ENCODE measurements at regions not wholly inside any gene's neighbourhood (a gene's known extent, or its start where the extent isn't known, plus 50 kb on each side); places are given as distances from the start of the nearest gene placed in this dataset.

- Histone ChIP-seq H3K36me3 (ENCODE audit: low read depth) (no peaks in the 10 kb centered on the region), H3K27me3 (replicated peaks; ENCODE audit: insufficient read depth) (no peaks in the 10 kb centered on the region), H3K4me1 (ENCODE audit: insufficient read depth) (peaks cover 50% of the 10 kb centered on the region), H3K9ac (no peak overlapping the region), H3K27ac (no peak overlapping the region), H3K9me3 (ENCODE audit: low read depth) (no peaks in the 10 kb centered on the region), H2AFZ (0 out of 2 replicates have a peak overlapping the region, but pooled peaks have one; percentile 33), H3K4me3 (no peak overlapping the region), H3K9me2 (ENCODE audit: insufficient read depth) (no peaks in the 10 kb centered on the region), H3F3A (ENCODE audit: insufficient read depth) (peaks cover 30% of the 10 kb centered on the region), H4K20me1 (ENCODE audit: insufficient read depth) (no peaks in the 10 kb centered on the region), H3K4me2 (ENCODE audit: unreplicated experiment) (no peak overlapping the region), H3K79me2 (ENCODE audit: insufficient read depth) (no peaks in the 10 kb centered on the region)
- in situ Hi-C loops (cut with MboI) = no loop called here
- no peak for TF ChIP-seq EZH2phosphoT487 (IDR thresholded peaks at IDR 0.05; ENCODE audit: insufficient read depth, low read depth)
- TF ChIP-seq EZH2 (IDR thresholded peaks at IDR 0.05; ENCODE audit: insufficient read depth, poor library complexity, severe bottlenecking) = no peak
- no peak for DNase-seq
- WGBS, 2 experiments (ENCODE audit: low coverage in 1 of 2, low lambda C conversion rate in 2 of 2, missing lambda C conversion rate in 2 of 2) = 51 to 61% methylated on average over 2 of the region's 2 CpGs
Observed at GRCh38 chr4:17170131-17170530, 271.7 kb upstream of the LDB2 start.

DNA sequence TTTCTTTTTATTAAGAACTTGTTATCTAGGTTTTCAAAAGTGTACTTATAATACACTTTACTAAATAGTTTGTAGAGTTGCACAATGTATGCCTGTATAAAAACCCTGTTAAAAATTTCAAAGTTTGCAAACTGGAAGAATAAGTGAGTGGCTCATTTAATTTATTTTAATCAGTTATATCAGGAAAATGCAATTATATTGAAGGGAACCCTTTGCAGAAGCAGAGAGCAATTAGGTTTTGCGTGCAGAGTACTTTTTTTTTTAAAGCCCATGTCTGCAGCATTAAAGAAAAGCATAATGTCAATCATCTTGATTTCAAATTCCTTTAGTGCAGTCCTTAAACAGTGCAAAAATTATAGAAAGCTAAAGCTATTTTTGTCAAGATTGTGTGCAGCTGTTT is 271.3 kb upstream of the LDB2 start:
- peaks cover 35% of the 10 kb centered on the region for H3F3A ChIP-seq (ENCODE audit: insufficient read depth)
- no peaks in the 10 kb centered on the region for H3K27me3 ChIP-seq (replicated peaks; ENCODE audit: insufficient read depth)
- H3K36me3 ChIP-seq (ENCODE audit: low read depth) = no peaks in the 10 kb centered on the region
- H3K9ac ChIP-seq = no peak overlapping the region
- no peaks in the 10 kb centered on the region for H3K9me2 ChIP-seq (ENCODE audit: insufficient read depth)
- TF ChIP-seq EZH2phosphoT487 (IDR thresholded peaks at IDR 0.05; ENCODE audit: insufficient read depth, low read depth) = no peak
- TF ChIP-seq EZH2 (IDR thresholded peaks at IDR 0.05; ENCODE audit: insufficient read depth, poor library complexity, severe bottlenecking) = no peak
- no peak for DNase-seq
- H3K4me1 ChIP-seq (ENCODE audit: insufficient read depth) = peaks cover 54% of the 10 kb centered on the region
- in situ Hi-C loops (cut with MboI) = no loop called here
- 0 out of 2 replicates have a peak overlapping the region, but pooled peaks have one; percentile 33 for H2AFZ ChIP-seq
- no peaks in the 10 kb centered on the region for H3K9me3 ChIP-seq (ENCODE audit: low read depth)
- H4K20me1 ChIP-seq (ENCODE audit: insufficient read depth) = no peaks in the 10 kb centered on the region
- H3K27ac ChIP-seq = no peak overlapping the region
- 100% methylated on average over 1 of the region's 1 CpG for WGBS, 2 experiments (ENCODE audit: low coverage in 1 of 2, low lambda C conversion rate in 2 of 2, missing lambda C conversion rate in 2 of 2)
- H3K4me2 ChIP-seq (ENCODE audit: unreplicated experiment) = no peak overlapping the region
- H3K4me3 ChIP-seq = no peak overlapping the region
- no peaks in the 10 kb centered on the region for H3K79me2 ChIP-seq (ENCODE audit: insufficient read depth)

DNA sequence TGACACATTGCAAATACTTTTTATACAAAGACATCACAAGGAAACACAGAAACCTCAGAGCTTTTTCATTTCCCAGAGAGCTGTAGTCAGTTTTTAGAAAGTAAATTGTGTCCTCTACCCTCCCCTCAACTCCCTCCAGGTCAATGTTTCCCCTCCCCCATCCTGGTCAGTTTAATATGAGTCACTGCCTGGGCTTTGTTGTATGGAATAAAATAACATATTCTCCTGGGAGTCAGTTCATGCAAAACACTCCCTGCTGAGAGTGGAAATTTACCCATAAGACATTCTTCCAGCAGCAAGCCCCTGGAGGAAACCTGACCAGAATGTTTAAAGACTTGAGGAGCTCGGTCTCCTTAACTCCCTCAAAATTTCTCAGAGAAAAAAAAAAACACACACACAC is 270.1 kb upstream of the LDB2 start:
- Histone ChIP-seq H3K9me2 (ENCODE audit: insufficient read depth) (no peaks in the 10 kb centered on the region), H3K9ac (peak overlapping the region; percentile 4; the same call in 1 of the 2 replicates), H3K27ac (peak overlapping the region; percentile 36), H2AFZ (peak overlapping the region; percentile 35), H3K4me2 (ENCODE audit: unreplicated experiment) (peak overlapping the region; percentile 55), H3F3A (ENCODE audit: insufficient read depth) (peaks cover 45% of the 10 kb centered on the region), H4K20me1 (ENCODE audit: insufficient read depth) (no peaks in the 10 kb centered on the region), H3K79me2 (ENCODE audit: insufficient read depth) (no peaks in the 10 kb centered on the region), H3K4me1 (ENCODE audit: insufficient read depth) (peaks cover 62% of the 10 kb centered on the region), H3K9me3 (ENCODE audit: low read depth) (no peaks in the 10 kb centered on the region), H3K27me3 (replicated peaks; ENCODE audit: insufficient read depth) (no peaks in the 10 kb centered on the region), H3K4me3 (no peak overlapping the region; the same call in 1 of the 2 replicates), H3K36me3 (ENCODE audit: low read depth) (no peaks in the 10 kb centered on the region)
- in situ Hi-C loops (cut with MboI) = no loop called here
- WGBS, 2 experiments (ENCODE audit: low coverage in 1 of 2, low lambda C conversion rate in 2 of 2, missing lambda C conversion rate in 2 of 2) = 37 to 45% methylated on average over 1 of the region's 1 CpG
- DNase-seq = peak; percentile 86
- TF ChIP-seq EZH2phosphoT487 (IDR thresholded peaks at IDR 0.05; ENCODE audit: insufficient read depth, low read depth) (no peak), EZH2 (IDR thresholded peaks at IDR 0.05; ENCODE audit: insufficient read depth, poor library complexity, severe bottlenecking) (no peak)

DNA sequence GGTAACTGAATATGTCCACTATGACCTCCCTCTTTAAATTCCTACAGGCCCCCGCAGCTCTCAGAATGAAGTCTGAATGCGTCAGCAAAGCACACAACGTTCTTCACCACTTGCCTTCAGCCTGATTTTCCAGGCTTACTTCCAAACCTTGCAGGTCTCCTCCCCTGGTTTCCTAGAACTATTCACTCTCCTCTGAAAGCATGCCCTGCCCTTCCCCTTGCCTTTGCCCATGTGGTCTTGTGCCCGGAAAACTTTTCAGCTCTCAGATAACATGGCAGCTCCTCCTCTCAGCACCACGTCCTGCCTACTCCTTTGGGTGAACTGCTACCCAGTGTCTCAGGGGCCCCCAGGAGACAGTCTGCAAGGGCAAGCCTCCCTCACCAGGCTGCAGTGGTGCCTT is 268.5 kb upstream of the LDB2 start:
- 18% methylated on average over 5 of the region's 5 CpGs for WGBS, 2 experiments (ENCODE audit: low coverage in 1 of 2, low lambda C conversion rate in 2 of 2, missing lambda C conversion rate in 2 of 2)
- no peaks in the 10 kb centered on the region for H3K9me3 ChIP-seq (ENCODE audit: low read depth)
- DNase-seq = peak; percentile 57
- no peaks in the 10 kb centered on the region for H3K9me2 ChIP-seq (ENCODE audit: insufficient read depth)
- no peak overlapping the region for H3K4me2 ChIP-seq (ENCODE audit: unreplicated experiment)
- H3F3A ChIP-seq (ENCODE audit: insufficient read depth) = peaks cover 45% of the 10 kb centered on the region
- peak overlapping the region; percentile 70 for H2AFZ ChIP-seq
- H3K36me3 ChIP-seq (ENCODE audit: low read depth) = no peaks in the 10 kb centered on the region
- H4K20me1 ChIP-seq (ENCODE audit: insufficient read depth) = no peaks in the 10 kb centered on the region
- H3K27me3 ChIP-seq (replicated peaks; ENCODE audit: insufficient read depth) = no peaks in the 10 kb centered on the region
- no peaks in the 10 kb centered on the region for H3K79me2 ChIP-seq (ENCODE audit: insufficient read depth)
- H3K4me1 ChIP-seq (ENCODE audit: insufficient read depth) = peaks cover 62% of the 10 kb centered on the region
- H3K4me3 ChIP-seq = no peak overlapping the region
- in situ Hi-C loops (cut with MboI) = no loop called here
- 0 out of 2 replicates have a peak overlapping the region, but pooled peaks have one; percentile 5 for H3K27ac ChIP-seq
- TF ChIP-seq EZH2phosphoT487 (IDR thresholded peaks at IDR 0.05; ENCODE audit: insufficient read depth, low read depth) = no peak
- TF ChIP-seq EZH2 (IDR thresholded peaks at IDR 0.05; ENCODE audit: insufficient read depth, poor library complexity, severe bottlenecking) = no peak
- no peak overlapping the region for H3K9ac ChIP-seq

- Histone ChIP-seq H4K20me1 (ENCODE audit: insufficient read depth) (no peaks in the 10 kb centered on the region), H3K9me2 (ENCODE audit: insufficient read depth) (no peaks in the 10 kb centered on the region), H3K4me2 (ENCODE audit: unreplicated experiment) (peak overlapping the region; percentile 32), H2AFZ (peak overlapping the region; percentile 62), H3K9ac (peak overlapping the region; percentile 38; the same call in 1 of the 2 replicates), H3K4me1 (ENCODE audit: insufficient read depth) (peaks cover 60% of the 10 kb centered on the region), H3K79me2 (ENCODE audit: insufficient read depth) (no peaks in the 10 kb centered on the region), H3K36me3 (ENCODE audit: low read depth) (no peaks in the 10 kb centered on the region), H3K27ac (peak overlapping the region; percentile 83), H3F3A (ENCODE audit: insufficient read depth) (peaks cover 45% of the 10 kb centered on the region), H3K27me3 (replicated peaks; ENCODE audit: insufficient read depth) (no peaks in the 10 kb centered on the region), H3K4me3 (no peak overlapping the region), H3K9me3 (ENCODE audit: low read depth) (no peaks in the 10 kb centered on the region)
- peak; percentile 76 for DNase-seq
- TF ChIP-seq EZH2 (IDR thresholded peaks at IDR 0.05; ENCODE audit: insufficient read depth, poor library complexity, severe bottlenecking) (no peak), EZH2phosphoT487 (IDR thresholded peaks at IDR 0.05; ENCODE audit: insufficient read depth, low read depth) (no peak)
- in situ Hi-C loops (cut with MboI) = no loop called here
- WGBS, 2 experiments (ENCODE audit: low coverage in 1 of 2, low lambda C conversion rate in 2 of 2, missing lambda C conversion rate in 2 of 2) = 0 to 6% methylated on average over 1 of the region's 1 CpG
Observed at GRCh38 chr4:17165286-17165685, 266.8 kb upstream of the LDB2 start.
